Ishikawa (cell line): ENCODE measurements at regions not wholly inside any gene's neighbourhood (a gene's known extent, or its start where the extent isn't known, plus 50 kb on each side); places are given as distances from the start of the nearest gene placed in this dataset.

Experiments
- CEBPB ChIP-seq: IDR thresholded peaks from 2 replicates; pipeline ENCODE4 v1.6.1; 2012
- EGR1 ChIP-seq: IDR thresholded peaks from 2 replicates; pipeline ENCODE4 v1.6.1; 2012
- EP300 ChIP-seq: IDR thresholded peaks from 2 replicates; pipeline ENCODE4 v1.6.1; 2012; ENCODE audit warnings: borderline replicate concordance
- REST ChIP-seq: IDR thresholded peaks from 2 replicates; pipeline ENCODE4 v1.6.1; 2012; ENCODE audit warnings: low read depth, mild to moderate bottlenecking
- TEAD4 ChIP-seq: IDR thresholded peaks from 2 replicates; pipeline ENCODE4 v1.6.1; 2012
- YY1 ChIP-seq: IDR thresholded peaks from 2 replicates; pipeline ENCODE4 v1.6.1; 2012; ENCODE audit warnings: low read depth

- TF ChIP-seq EP300 (no peak), EGR1 (no peak), CEBPB (no peak), TEAD4 (no peak), REST (peak; percentile 25; the same call in 1 of the 2 replicates), YY1 (no peak)
These were observed 109.1 kb upstream of the OLIG2 start for GRCh38 chr21:32916522-32917099.
